Activated T-cell treated with anti-CD3 and anti-CD28 coated beads, Interleukin-2, amount 50 U/mL, for 72 hours (primary cell): ENCODE measurements at regions not wholly inside any gene's neighbourhood (a gene's known extent, or its start where the extent isn't known, plus 50 kb on each side); places are given as distances from the start of the nearest gene placed in this dataset.
"Not testable (repeated sequence)": the region's sequence is repeated elsewhere in the genome, so short reads cannot be mapped to it uniquely, and the experiment has no call there.

ENCODE experiments used
- ATAC-seq, 2 donors: fragments of 150-1000 bp; cut with Tn5 transposase; replicated peaks in 1 of 2; 2 replicates each; pipeline ENCODE4 v1.10.0; 2021; ENCODE audit warnings: moderate library complexity in 2 of 2, mild to moderate bottlenecking in 1 of 2
- DNase-seq, 2 donors: peaks; one replicate each; pipeline ENCODE4 v3.0.0; 2021 to 2022; ENCODE audit warnings: mixed read lengths in 1 of 2
- H3K27ac Mint-ChIP-seq: one replicate; pipeline ENCODE4 v1.8.0; 2022; ENCODE audit warnings: mild to moderate bottlenecking, moderate library complexity, mixed read lengths
- H3K27me3 Mint-ChIP-seq: one replicate; pipeline ENCODE4 v1.8.0; 2022; ENCODE audit warnings: low read depth, mixed read lengths
- H3K36me3 Mint-ChIP-seq, 2 donors: one replicate each; pipeline ENCODE4 v1.8.0; 2022; ENCODE audit warnings: mixed read lengths in 2 of 2, mild to moderate bottlenecking in 1 of 2; ENCODE audit not compliant: insufficient read depth in 2 of 2
- H3K4me1 Mint-ChIP-seq: one replicate; pipeline ENCODE4 v1.8.0; 2022; ENCODE audit warnings: low read depth, mixed read lengths
- H3K4me3 Mint-ChIP-seq, 2 donors: one replicate each; pipeline ENCODE4 v1.8.0; 2022; ENCODE audit warnings: mild to moderate bottlenecking in 2 of 2, mixed read lengths in 2 of 2, moderate library complexity in 2 of 2
- H3K9me3 Mint-ChIP-seq, 2 donors: one replicate each; pipeline ENCODE4 v1.8.0; 2022; ENCODE audit warnings: mixed read lengths in 2 of 2

GRCh38 chr3:164832216-164832615 is 246.1 kb downstream of the SI start:
- no peaks in the 10 kb centered on the region for H3K36me3 Mint-ChIP-seq

DNA sequence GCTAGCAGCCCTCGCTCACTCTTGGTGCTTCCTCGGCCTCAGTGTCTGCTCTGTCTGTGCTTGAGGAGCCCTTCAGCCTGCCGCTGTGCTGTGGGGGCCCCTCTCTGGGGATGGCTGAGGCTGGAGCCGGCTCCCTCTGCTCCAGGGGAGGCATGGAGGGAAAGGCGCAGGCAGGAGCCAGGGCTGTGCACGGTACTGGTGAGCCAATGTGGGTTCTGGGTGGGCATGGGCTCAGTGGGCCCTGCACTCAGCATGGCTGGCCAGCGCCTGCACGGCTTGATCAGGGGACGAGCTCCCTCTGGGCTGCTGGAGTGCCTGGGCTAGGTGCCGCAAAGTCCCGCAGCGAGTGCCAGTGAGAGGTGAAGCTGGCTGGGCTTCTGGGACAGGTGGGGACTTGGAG is 260.0 kb downstream of the SI start:
- ATAC-seq (no peak), DNase-seq (no peak)
- Mint-ChIP-seq H3K4me1 (no peaks in the 10 kb centered on the region), H3K27me3 (no peaks in the 10 kb centered on the region), H3K36me3 (peaks cover 0 to 6% of the 10 kb centered on the region in 2 donors), H3K27ac (no peak overlapping the region), H3K4me3 (no peak overlapping the region), H3K9me3 (peaks cover 3 to 10% of the 10 kb centered on the region in 2 donors)

More at GRCh38 chr3:164832216-164832615, 246.1 kb downstream of the SI start:
- Mint-ChIP-seq H3K27me3 (no peaks in the 10 kb centered on the region), H3K4me1 (no peaks in the 10 kb centered on the region), H3K9me3 (peaks cover 6 to 7% of the 10 kb centered on the region in 2 donors), H3K27ac (no peak overlapping the region), H3K4me3 (no peak overlapping the region)
- DNase-seq (no peak), ATAC-seq (no peak)

- H3K27ac Mint-ChIP-seq = no peak overlapping the region
- DNase-seq (no peak), ATAC-seq (no peak)
- H3K4me1 Mint-ChIP-seq = no peaks in the 10 kb centered on the region
- H3K27me3 Mint-ChIP-seq = no peaks in the 10 kb centered on the region
- peaks cover 3 to 5% of the 10 kb centered on the region in 2 donors for H3K9me3 Mint-ChIP-seq
- H3K4me3 Mint-ChIP-seq = no peak overlapping the region
- peaks cover 0 to 6% of the 10 kb centered on the region in 2 donors for H3K36me3 Mint-ChIP-seq
These were observed 264.2 kb downstream of the SI start for GRCh38 chr3:164814106-164814505.

DNA sequence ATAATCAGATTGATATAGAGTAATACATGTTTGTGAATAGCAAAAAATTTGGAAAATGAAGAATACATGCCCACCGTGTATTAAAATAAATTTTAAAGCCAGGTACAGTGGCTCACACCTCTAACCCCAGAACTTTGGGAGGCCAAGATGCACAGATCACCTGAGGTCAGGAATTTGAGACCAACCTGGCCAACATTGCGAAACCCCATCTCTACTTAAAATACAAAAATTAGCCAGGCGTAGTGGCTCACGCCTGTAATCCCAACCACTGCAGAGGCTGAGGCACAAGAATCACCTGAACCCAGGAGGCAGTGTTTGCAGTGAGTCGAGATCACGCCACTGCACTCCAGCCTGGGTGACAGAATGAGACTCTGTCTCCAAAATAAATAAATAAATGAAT is 266.3 kb downstream of the SI start:
- no peak for DNase-seq
- Mint-ChIP-seq H3K4me1 (no peaks in the 10 kb centered on the region), H3K27me3 (no peaks in the 10 kb centered on the region), H3K9me3 (peaks cover 4 to 5% of the 10 kb centered on the region in 2 donors), H3K36me3 (peaks cover 0 to 6% of the 10 kb centered on the region in 2 donors), H3K4me3 (no peak overlapping the region), H3K27ac (no peak overlapping the region)
- ATAC-seq = no peak

GRCh38 chr3:164806188-164806587 is 272.1 kb downstream of the SI start:
- Mint-ChIP-seq H3K9me3 (peaks cover 9 to 11% of the 10 kb centered on the region in 2 donors), H3K27me3 (no peaks in the 10 kb centered on the region), H3K27ac (no peak overlapping the region), H3K4me3 (no peak overlapping the region), H3K4me1 (no peaks in the 10 kb centered on the region), H3K36me3 (no peaks in the 10 kb centered on the region)
- DNase-seq (no peak), ATAC-seq (no peak)

GRCh38 chr3:164794099-164794498 is 284.2 kb downstream of the SI start:
- Mint-ChIP-seq H3K36me3 (no peaks in the 10 kb centered on the region), H3K27me3 (no peaks in the 10 kb centered on the region), H3K4me1 (no peaks in the 10 kb centered on the region), H3K9me3 (peaks cover 3 to 11% of the 10 kb centered on the region in 2 donors), H3K27ac (no peak overlapping the region), H3K4me3 (no peak overlapping the region)
- no peak for ATAC-seq
- DNase-seq = no peak

DNA sequence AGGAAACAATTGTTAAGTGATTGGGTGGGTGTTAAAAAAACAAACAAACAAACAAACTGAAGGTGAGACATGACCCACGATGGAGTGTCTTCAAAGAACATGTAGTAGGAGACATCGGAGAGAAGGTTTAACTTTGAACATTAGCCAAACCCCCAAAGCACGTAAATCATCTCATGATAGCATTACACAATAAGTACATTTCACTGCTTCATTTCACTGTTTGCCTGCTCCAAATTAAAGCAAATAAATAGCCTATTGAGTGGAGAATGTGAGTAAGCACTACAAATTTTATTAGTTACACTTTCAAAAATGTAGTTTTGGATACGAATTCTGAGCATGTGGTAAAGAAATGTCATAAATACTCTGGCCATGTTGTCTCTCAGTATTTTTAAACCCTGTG is 287.0 kb downstream of the SI start:
- no peak for ATAC-seq
- Mint-ChIP-seq H3K4me1 (no peaks in the 10 kb centered on the region), H3K4me3 (no peak overlapping the region), H3K27ac (no peak overlapping the region), H3K36me3 (no peaks in the 10 kb centered on the region), H3K9me3 (peaks cover 0 to 5% of the 10 kb centered on the region in 2 donors), H3K27me3 (no peaks in the 10 kb centered on the region)
- DNase-seq = no peak

GRCh38 chr3:164784407-164784806 is 293.9 kb downstream of the SI start:
- not testable (repeated sequence) for H3K27ac Mint-ChIP-seq, H3K9me3 Mint-ChIP-seq, H3K27me3 Mint-ChIP-seq, H3K4me3 Mint-ChIP-seq, H3K4me1 Mint-ChIP-seq, H3K36me3 Mint-ChIP-seq, ATAC-seq, DNase-seq

DNA sequence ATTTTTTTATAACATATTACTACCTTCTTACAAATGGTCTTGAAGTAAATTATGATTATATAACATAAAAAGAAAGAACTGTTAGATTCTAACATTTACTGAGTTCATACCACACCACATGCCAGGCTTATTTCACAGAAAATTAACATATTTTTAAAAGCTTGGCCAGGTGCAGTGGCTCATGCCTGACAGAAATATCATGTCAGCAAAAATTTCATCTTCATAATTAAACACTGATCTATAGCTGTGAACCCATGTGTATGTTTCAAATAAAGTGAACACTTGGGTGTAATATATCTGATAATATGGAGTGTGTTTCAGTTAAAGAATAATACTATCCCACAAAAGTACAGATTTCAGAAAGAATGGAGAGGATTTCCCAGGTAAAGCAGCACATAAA is 296.5 kb downstream of the SI start:
- DNase-seq = no peak
- Mint-ChIP-seq H3K4me3 (no peak overlapping the region), H3K27me3 (no peaks in the 10 kb centered on the region), H3K4me1 (no peaks in the 10 kb centered on the region), H3K27ac (no peak overlapping the region), H3K9me3 (peaks cover 2 to 3% of the 10 kb centered on the region in 2 donors), H3K36me3 (peaks cover 0 to 4% of the 10 kb centered on the region in 2 donors)
- no peak for ATAC-seq

GRCh38 chr3:164779816-164780215 is 298.5 kb downstream of the SI start:
- Mint-ChIP-seq H3K4me3 (no peak overlapping the region), H3K27ac (no peak overlapping the region), H3K4me1 (no peaks in the 10 kb centered on the region), H3K27me3 (no peaks in the 10 kb centered on the region), H3K9me3 (peaks cover 2 to 3% of the 10 kb centered on the region in 2 donors), H3K36me3 (peaks cover 0 to 2% of the 10 kb centered on the region in 2 donors)
- no peak for DNase-seq
- ATAC-seq = no peak

DNA sequence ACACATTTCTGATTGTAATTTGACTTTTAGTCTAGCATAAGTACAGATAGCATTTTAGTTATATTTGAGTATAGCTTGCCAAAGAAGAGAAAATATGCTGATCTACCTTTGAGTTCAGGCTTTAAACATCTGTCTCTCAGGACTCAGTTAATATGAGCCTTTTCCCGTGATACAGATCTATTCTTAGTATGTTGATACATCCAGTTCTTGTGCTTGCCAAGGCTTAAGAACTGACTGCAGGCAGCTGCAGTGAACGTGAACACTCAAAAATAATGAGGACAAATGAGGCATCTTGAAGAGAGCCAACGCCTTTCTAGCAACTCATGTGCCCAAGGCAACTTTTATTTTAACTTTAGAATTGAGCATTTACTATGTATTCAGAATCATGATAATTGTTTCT is 325.5 kb downstream of the SI start:
- ATAC-seq (no peak), DNase-seq (no peak)
- Mint-ChIP-seq H3K36me3 (no peaks in the 10 kb centered on the region), H3K27ac (no peak overlapping the region), H3K4me1 (no peaks in the 10 kb centered on the region), H3K9me3 (peaks cover 2 to 3% of the 10 kb centered on the region in 2 donors), H3K27me3 (no peaks in the 10 kb centered on the region), H3K4me3 (no peak overlapping the region)

GRCh38 chr3:164748626-164749025 is 329.7 kb downstream of the SI start:
- Mint-ChIP-seq H3K4me1 (no peaks in the 10 kb centered on the region), H3K27ac (no peak overlapping the region), H3K9me3 (peaks cover 3 to 4% of the 10 kb centered on the region in 2 donors), H3K4me3 (no peak overlapping the region), H3K27me3 (no peaks in the 10 kb centered on the region), H3K36me3 (no peaks in the 10 kb centered on the region)
- no peak for ATAC-seq
- DNase-seq = no peak

- H3K27me3 Mint-ChIP-seq = no peaks in the 10 kb centered on the region
- DNase-seq (no peak), ATAC-seq (no peak)
- no peak overlapping the region for H3K4me3 Mint-ChIP-seq
- no peak overlapping the region for H3K27ac Mint-ChIP-seq
- H3K9me3 Mint-ChIP-seq = peaks cover 10 to 12% of the 10 kb centered on the region in 2 donors
- no peaks in the 10 kb centered on the region for H3K36me3 Mint-ChIP-seq
- no peaks in the 10 kb centered on the region for H3K4me1 Mint-ChIP-seq
These were observed 336.4 kb downstream of the SI start for GRCh38 chr3:164741869-164742268.

DNA sequence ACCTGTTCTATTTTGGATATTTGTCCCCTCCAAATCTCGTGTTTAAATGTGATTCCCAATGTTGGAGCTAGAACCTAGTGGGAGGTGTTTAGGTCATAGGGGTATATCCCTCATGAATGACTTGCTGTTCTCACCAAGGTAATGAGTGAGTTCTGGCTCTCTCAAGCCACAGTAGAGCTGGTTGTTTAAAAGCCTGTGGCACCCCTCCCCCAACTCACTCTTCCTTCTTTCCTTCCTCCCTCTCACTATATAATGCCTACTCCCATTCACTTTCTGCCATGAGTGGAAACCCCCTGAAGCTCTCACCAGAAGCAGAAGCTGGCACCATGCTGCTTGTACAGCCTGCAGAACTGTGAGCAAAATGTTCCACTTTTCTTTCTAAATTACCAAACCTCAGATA is 341.1 kb downstream of the SI start:
- peaks cover 8 to 15% of the 10 kb centered on the region in 2 donors for H3K9me3 Mint-ChIP-seq
- no peaks in the 10 kb centered on the region for H3K4me1 Mint-ChIP-seq
- no peaks in the 10 kb centered on the region for H3K36me3 Mint-ChIP-seq
- H3K27me3 Mint-ChIP-seq = no peaks in the 10 kb centered on the region
- ATAC-seq = no peak
- no peak overlapping the region for H3K4me3 Mint-ChIP-seq
- no peak for DNase-seq
- no peak overlapping the region for H3K27ac Mint-ChIP-seq
